Spleen (tissue), 7 donors: ENCODE measurements at regions not wholly inside any gene's neighbourhood (a gene's known extent, or its start where the extent isn't known, plus 50 kb on each side); places are given as distances from the start of the nearest gene placed in this dataset.

Experiments used
- CTCF ChIP-seq, 11 experiments: fragments of 200-600 bp in 7 of 11; fragments of 450-650 bp in 4 of 11; sonication (generic) in 4 of 11; IDR thresholded peaks in 8 of 11; conservative IDR thresholded peaks in 3 of 11; 1 replicate in 7 of 11; 2 replicates in 4 of 11; pipeline versions ENCODE4 v1.4.0 to v1.8.0; 2016 to 2021; ENCODE audit warnings: antibody characterized with exemption in 11 of 11, inconsistent platforms in 4 of 11, mild to moderate bottlenecking in 1 of 11
- POLR2A ChIP-seq, 3 donors: fragments of 450-650 bp; IDR thresholded peaks; one replicate each; pipeline ENCODE4 v1.5.1; 2017; ENCODE audit warnings: antibody characterized with exemption in 3 of 3, mild to moderate bottlenecking in 1 of 3
- POLR2AphosphoS5 ChIP-seq, 3 donors: sonication (generic); formaldehyde crosslinking; IDR thresholded peaks; one replicate each; pipeline ENCODE4 v1.5.1; 2017; ENCODE audit warnings: antibody characterized with exemption in 3 of 3
- donor health status: DM: no; HTN: no; CAD: no; lungs with moderate emphysema.
- donor health status: DM: no; HTN: no; CAD: no.
- donor health status: DM: no; HTN: no; CAD: no.

GRCh38 chr3:165954171-165954570 lies 116.9 kb upstream of the BCHE start:
- TF ChIP-seq CTCF (IDR thresholded peaks at IDR 0.05 in 8 of 11, conservative IDR thresholded peaks at IDR 0.05 in 3 of 11) = no peak
- no peak for TF ChIP-seq POLR2A (IDR thresholded peaks at IDR 0.05)
- TF ChIP-seq POLR2AphosphoS5 (IDR thresholded peaks at IDR 0.05) = no peak
